Right lobe of liver (tissue), 4 donors: ENCODE measurements at regions not wholly inside any gene's neighbourhood (a gene's known extent, or its start where the extent isn't known, plus 50 kb on each side); places are given as distances from the start of the nearest gene placed in this dataset.

ENCODE experiments used
- POLR2A ChIP-seq: fragments of 450-650 bp; IDR thresholded peaks from one replicate; pipeline ENCODE4 v1.6.1; 2017; ENCODE audit warnings: antibody characterized with exemption, mild to moderate bottlenecking
- TF ChIP-seq, protein P1 (sequence below), 4 donors: fragments of 200-600 bp in 3 of 4; fragments of 450-650 bp in 1 of 4; IDR thresholded peaks; one replicate each; pipeline versions ENCODE4 v1.5.1 to v1.8.0; 2016 to 2022; ENCODE audit warnings: antibody characterized with exemption in 4 of 4, mild to moderate bottlenecking in 2 of 4
- donor health status: DM: no; HTN: no; CAD: no.
- donor health status: DM: no; HTN: no; CAD: no.
- donor health status: DM: no; HTN: yes; CAD: no.

DNA sequence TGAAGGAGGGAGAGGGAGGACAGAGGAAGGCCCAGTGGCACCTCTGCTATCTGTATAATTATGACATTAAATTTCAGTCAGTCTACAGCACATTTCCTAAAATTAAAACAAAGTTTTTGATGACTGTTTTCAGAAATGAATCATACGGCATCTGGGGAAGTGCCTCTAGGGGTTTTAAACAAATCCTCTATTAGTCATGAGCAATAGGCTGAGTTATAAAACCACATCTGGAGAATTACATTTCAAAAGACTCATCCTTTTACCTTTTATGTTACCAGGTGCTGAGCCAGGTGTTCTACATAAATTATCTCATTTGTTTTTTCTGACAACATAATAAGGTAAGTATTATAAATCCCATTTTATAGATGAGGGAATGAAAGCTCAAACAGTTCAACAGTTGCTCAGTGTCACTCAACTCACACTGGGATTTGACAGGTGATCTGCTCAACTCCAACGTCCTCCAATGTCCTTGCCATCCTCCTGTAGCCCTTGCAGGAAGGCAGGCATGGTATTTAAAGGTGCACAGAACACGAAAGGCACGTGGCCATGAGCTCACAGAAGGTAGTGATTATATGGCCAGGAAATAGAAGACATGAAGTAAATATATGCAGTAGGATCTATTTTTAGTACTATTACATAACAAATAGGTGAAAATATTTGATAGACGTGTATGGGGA is 184.2 kb upstream of the MAN1A1 start:
- TF ChIP-seq, protein P1, sequence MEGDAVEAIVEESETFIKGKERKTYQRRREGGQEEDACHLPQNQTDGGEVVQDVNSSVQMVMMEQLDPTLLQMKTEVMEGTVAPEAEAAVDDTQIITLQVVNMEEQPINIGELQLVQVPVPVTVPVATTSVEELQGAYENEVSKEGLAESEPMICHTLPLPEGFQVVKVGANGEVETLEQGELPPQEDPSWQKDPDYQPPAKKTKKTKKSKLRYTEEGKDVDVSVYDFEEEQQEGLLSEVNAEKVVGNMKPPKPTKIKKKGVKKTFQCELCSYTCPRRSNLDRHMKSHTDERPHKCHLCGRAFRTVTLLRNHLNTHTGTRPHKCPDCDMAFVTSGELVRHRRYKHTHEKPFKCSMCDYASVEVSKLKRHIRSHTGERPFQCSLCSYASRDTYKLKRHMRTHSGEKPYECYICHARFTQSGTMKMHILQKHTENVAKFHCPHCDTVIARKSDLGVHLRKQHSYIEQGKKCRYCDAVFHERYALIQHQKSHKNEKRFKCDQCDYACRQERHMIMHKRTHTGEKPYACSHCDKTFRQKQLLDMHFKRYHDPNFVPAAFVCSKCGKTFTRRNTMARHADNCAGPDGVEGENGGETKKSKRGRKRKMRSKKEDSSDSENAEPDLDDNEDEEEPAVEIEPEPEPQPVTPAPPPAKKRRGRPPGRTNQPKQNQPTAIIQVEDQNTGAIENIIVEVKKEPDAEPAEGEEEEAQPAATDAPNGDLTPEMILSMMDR (IDR thresholded peaks at IDR 0.05): no peak
- TF ChIP-seq POLR2A: no peak
